H1 (cell line): ENCODE measurements at regions not wholly inside any gene's neighbourhood (a gene's known extent, or its start where the extent isn't known, plus 50 kb on each side); places are given as distances from the start of the nearest gene placed in this dataset.

Experiments used
- CEBPB ChIP-seq: IDR thresholded peaks from 2 replicates; pipeline ENCODE4 v1.6.1; 2012; ENCODE audit warnings: low read depth, low read length
- CHD1 ChIP-seq: IDR thresholded peaks from 2 replicates; pipeline ENCODE4 v1.6.1; 2012; ENCODE audit warnings: low read depth, low read length, improper control_type of control experiment
- CTBP2 ChIP-seq: IDR thresholded peaks from 2 replicates; pipeline ENCODE4 v1.7.0; 2011; ENCODE audit warnings: borderline replicate concordance, mild to moderate bottlenecking, moderate library complexity, mixed read lengths, low read length; ENCODE audit not compliant: insufficient read depth, insufficient read length
- CTCF ChIP-seq, 3 experiments: IDR thresholded peaks; 1 replicate in 2 of 3; 2 replicates in 1 of 3; pipeline versions ENCODE4 v1.5.1 to v1.6.1; 2011; ENCODE audit warnings: low read length in 3 of 3, mild to moderate bottlenecking in 3 of 3, inconsistent platforms in 2 of 3, low read depth in 1 of 3, moderate library complexity in 1 of 3; ENCODE audit not compliant: insufficient read depth in 1 of 3; ENCODE audit errors: control extremely low read depth in 1 of 3
- EZH2 ChIP-seq: fragments of 200-600 bp; sonication (generic); IDR thresholded peaks from 2 replicates; pipeline ENCODE4 v1.7.1; 2012; ENCODE audit warnings: low read depth, mild to moderate bottlenecking, moderate library complexity, low read length, inconsistent platforms; ENCODE audit not compliant: severe bottlenecking
- POLR2A ChIP-seq, 2 experiments: IDR thresholded peaks; 1 replicate in 1 of 2; 2 replicates in 1 of 2; pipeline ENCODE4 v1.6.1; 2011; ENCODE audit warnings: low read depth in 2 of 2, low read length in 2 of 2, mild to moderate bottlenecking in 2 of 2; ENCODE audit errors: control extremely low read depth in 1 of 2
- RAD21 ChIP-seq, 2 experiments: IDR thresholded peaks in 1 of 2; conservative IDR thresholded peaks in 1 of 2; 2 replicates each; pipeline ENCODE4 v1.6.1; 2011; ENCODE audit warnings: low read depth in 2 of 2, low read length in 2 of 2, improper control_type of control experiment in 1 of 2, inconsistent platforms in 1 of 2, mild to moderate bottlenecking in 1 of 2, moderate library complexity in 1 of 2
- SP4 ChIP-seq: IDR thresholded peaks from 2 replicates; pipeline ENCODE4 v1.6.1; 2012; ENCODE audit warnings: low read length, inconsistent platforms
- TAF1 ChIP-seq: IDR thresholded peaks from 2 replicates; pipeline ENCODE4 v1.6.1; 2011; ENCODE audit warnings: mild to moderate bottlenecking, low read depth, low read length
- TEAD4 ChIP-seq: IDR thresholded peaks from 2 replicates; pipeline ENCODE4 v1.6.1; 2012; ENCODE audit warnings: low read depth, low read length, inconsistent platforms, mixed read lengths

- TF ChIP-seq CHD1 (no peak), POLR2A (IDR thresholded peaks at IDR 0.05; ENCODE audit: control extremely low read depth in 1 of 2, low read depth in 2 of 2, low read length in 2 of 2) (no peak), CTCF (IDR thresholded peaks at IDR 0.05; ENCODE audit: control extremely low read depth in 1 of 3, insufficient read depth in 1 of 3, low read depth in 1 of 3, low read length in 3 of 3) (no peak), RAD21 (IDR thresholded peaks at IDR 0.05 in 1 of 2, conservative IDR thresholded peaks at IDR 0.05 in 1 of 2; ENCODE audit: low read depth in 2 of 2, low read length in 2 of 2) (no peak), CTBP2 (no peak), TEAD4 (no peak), CEBPB (no peak), SP4 (no peak), EZH2 (no peak), TAF1 (no peak)
Observed at GRCh38 chr6:11331111-11331510, 98.6 kb upstream of the NEDD9 start.
